Kidney (tissue), 13 donors: ENCODE measurements at regions not wholly inside any gene's neighbourhood (a gene's known extent, or its start where the extent isn't known, plus 50 kb on each side); places are given as distances from the start of the nearest gene placed in this dataset.

ENCODE experiments used
- DNase-seq, 5 donors: peaks; one replicate each; pipeline ENCODE4 v3.0.0-alpha.2; 2013 to 2020
- FAIRE-seq: peaks from 2 replicates; lab custom pipeline; 2012; peaks lifted over from hg19 to GRCh38; lab: Jason Lieb, UNC
- H3K27ac ChIP-seq, 2 donors: one replicate each; pipeline ENCODE4 v1.7.0; 2013; ENCODE audit warnings: low read depth in 2 of 2, low read length in 2 of 2, inconsistent platforms in 1 of 2
- H3K27me3 ChIP-seq: one replicate; pipeline ENCODE4 v1.7.1; 2013; ENCODE audit warnings: low read length, inconsistent platforms; ENCODE audit not compliant: control insufficient read depth, insufficient read depth
- H3K36me3 ChIP-seq, 3 donors: one replicate each; pipeline versions ENCODE4 v1.7.0 to v1.7.1; 2013; ENCODE audit warnings: low read length in 3 of 3, control low read depth in 1 of 3, inconsistent platforms in 1 of 3; ENCODE audit not compliant: insufficient read depth in 3 of 3, control insufficient read depth in 2 of 3
- H3K4me1 ChIP-seq, 3 donors: one replicate each; pipeline versions ENCODE4 v1.7.0 to v1.7.1; 2013; ENCODE audit warnings: low read length in 3 of 3, inconsistent platforms in 1 of 3, low read depth in 1 of 3; ENCODE audit not compliant: control insufficient read depth in 2 of 3, insufficient read depth in 2 of 3
- H3K4me3 ChIP-seq, 3 donors: one replicate each; pipeline versions ENCODE4 v1.7.0 to v1.8.1; 2013; ENCODE audit warnings: low read length in 3 of 3, control low read depth in 1 of 3, inconsistent platforms in 1 of 3
- H3K9ac ChIP-seq, 3 donors: one replicate each; pipeline versions ENCODE4 v1.7.0 to v1.7.1; 2013; ENCODE audit warnings: low read length in 3 of 3, control low read depth in 1 of 3, inconsistent platforms in 1 of 3
- H3K9me3 ChIP-seq, 3 donors: one replicate each; pipeline versions ENCODE4 v1.7.0 to v1.7.1; 2013; ENCODE audit warnings: low read length in 3 of 3, control low read depth in 1 of 3, inconsistent platforms in 1 of 3; ENCODE audit not compliant: control insufficient read depth in 2 of 3, insufficient read depth in 1 of 3
- CTCF ChIP-seq: IDR thresholded peaks from 3 replicates; pipeline ENCODE4 v1.5.1; 2012; ENCODE audit warnings: mild to moderate bottlenecking, moderate library complexity, borderline replicate concordance; ENCODE audit not compliant: insufficient read depth; ENCODE audit errors: extremely low read depth
- intact Hi-C: fragments of 100-400 bp; cut with DNase I; formaldehyde crosslinking; loops from one replicate; pipeline ENCODE4 v1.11.1; 2022
- donor health status: control.
- donor health status: control.
- donor health status: control.
- donor health status: control.
- donor health status: control.
- donor health status: DM: yes; HTN: yes; CAD: no.
- donor health status: Normal renal cell carcinoma (clear cell type).

- no peaks in the 10 kb centered on the region for H3K4me1 ChIP-seq
- H3K9ac ChIP-seq = no peak overlapping the region
- DNase-seq (no peak), FAIRE-seq (no peak)
- H3K27me3 ChIP-seq = no peaks in the 10 kb centered on the region
- no peaks in the 10 kb centered on the region for H3K9me3 ChIP-seq
- intact Hi-C loops = no loop called here
- TF ChIP-seq CTCF = no peak
- H3K27ac ChIP-seq = no peak overlapping the region
- H3K4me3 ChIP-seq = no peak overlapping the region
- no peaks in the 10 kb centered on the region for H3K36me3 ChIP-seq
These were observed 57.1 kb upstream of the VSTM2A start for GRCh38 chr7:54485044-54485443.
